HG03432 (cell line): ENCODE measurements at regions not wholly inside any gene's neighbourhood (a gene's known extent, or its start where the extent isn't known, plus 50 kb on each side); places are given as distances from the start of the nearest gene placed in this dataset.

Experiments
- ATAC-seq: cut with Tn5 transposase; IDR thresholded peaks from one replicate; pipeline ENCODE4 v1.9.1; 2021; ENCODE audit warnings: mild to moderate bottlenecking, moderate library complexity; ENCODE audit not compliant: unreplicated experiment

GRCh38 chr2:45337481-45337880, 273.6 kb downstream of the SRBD1 start:
- no peak for ATAC-seq

DNA sequence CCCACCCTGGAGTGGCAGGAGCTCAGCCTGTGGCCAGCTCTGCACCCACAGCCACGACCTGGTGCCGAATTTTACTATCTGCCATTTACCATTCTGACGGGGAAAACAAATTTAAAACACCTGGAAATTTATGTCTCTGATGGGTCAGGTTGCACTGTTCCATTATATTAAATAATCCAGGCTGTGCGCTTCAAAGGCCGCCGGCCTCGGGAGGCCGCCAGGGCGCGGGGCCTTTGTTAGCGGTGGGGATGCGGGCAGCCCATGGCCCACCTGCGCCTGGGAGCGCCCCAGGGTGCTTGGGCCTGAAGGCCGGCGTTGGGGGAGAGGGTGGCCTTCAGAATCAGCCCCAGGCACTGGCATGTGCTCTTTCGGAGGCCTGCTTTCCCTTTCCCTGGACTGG, 276.9 kb downstream of the SRBD1 start:
- ATAC-seq: no peak

- ATAC-seq: no peak
Observed at GRCh38 chr2:45332567-45332966, 278.5 kb downstream of the SRBD1 start.

GRCh38 chr2:45332094-45332493, 279.0 kb downstream of the SRBD1 start:
- no peak for ATAC-seq

GRCh38 chr2:45331410-45331786, 279.7 kb downstream of the SRBD1 start:
- no peak for ATAC-seq

DNA sequence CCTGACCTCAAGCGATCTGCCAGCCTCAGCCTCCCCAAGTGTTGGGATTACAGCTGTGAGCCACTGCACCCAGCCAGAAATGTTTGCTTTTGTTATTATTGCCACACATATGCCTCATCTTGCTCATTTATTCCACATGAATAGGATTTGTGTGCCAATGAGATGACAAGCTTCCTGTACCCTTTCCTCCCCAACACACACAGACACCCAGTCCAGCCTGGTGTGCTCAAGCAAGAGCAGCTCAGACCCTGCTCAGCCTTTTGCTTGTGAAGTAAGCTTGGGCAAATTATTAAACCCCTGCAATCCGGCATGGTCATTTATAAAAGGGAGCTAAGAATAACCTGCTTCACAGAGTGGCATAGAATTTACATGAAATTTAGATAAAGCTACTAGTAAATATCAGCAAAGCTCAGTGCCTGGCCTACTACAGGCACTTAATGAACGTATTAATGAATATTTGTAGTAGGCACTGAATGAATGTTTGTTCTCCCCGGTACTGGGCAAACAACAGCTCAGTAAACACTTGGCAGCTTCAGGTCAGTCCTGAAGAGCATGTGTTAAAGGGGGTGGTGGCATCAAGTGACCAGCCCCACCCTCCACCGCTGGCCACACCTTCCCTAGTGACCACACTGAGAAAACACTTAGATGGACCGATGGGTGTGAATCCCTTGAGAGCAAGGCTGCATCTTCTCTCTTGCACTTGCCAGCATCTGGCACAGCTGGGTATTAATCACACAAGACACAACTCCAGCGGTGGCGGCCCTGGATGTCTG, 280.2 kb downstream of the SRBD1 start:
- no peak for ATAC-seq

- ATAC-seq: no peak
Observed at GRCh38 chr2:45330108-45330507, 281.0 kb downstream of the SRBD1 start.

DNA sequence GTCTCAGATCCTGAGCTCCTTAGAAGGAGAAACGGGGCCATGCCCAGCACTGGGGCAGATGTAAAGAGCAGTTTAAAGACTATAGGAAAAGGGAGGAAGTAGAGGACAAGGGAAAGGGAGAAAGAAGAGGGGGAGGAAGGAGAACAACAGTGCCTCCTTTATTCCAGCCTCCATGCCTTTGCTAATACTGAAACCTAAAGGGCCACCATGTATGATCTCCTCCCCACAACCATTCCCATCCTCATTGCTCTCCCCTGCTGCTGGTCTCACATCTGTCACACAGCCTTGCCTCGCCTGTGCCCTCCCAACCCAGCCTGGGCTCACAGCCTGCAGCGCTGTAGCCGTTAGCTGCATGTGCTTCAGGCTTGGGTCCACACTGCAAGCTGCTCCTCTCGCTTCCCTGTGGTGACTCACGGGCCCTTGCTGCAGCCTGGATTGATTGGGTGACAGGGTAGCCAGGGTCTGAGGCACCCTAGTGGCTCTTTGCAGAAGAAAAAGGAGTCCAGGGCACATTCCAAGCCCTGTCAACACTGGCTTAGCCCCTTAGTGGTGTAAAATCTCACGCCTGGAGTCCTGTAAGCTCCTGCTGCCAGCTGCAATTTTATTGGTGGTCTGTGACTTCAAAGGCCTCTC, 281.9 kb downstream of the SRBD1 start:
- no peak for ATAC-seq

DNA sequence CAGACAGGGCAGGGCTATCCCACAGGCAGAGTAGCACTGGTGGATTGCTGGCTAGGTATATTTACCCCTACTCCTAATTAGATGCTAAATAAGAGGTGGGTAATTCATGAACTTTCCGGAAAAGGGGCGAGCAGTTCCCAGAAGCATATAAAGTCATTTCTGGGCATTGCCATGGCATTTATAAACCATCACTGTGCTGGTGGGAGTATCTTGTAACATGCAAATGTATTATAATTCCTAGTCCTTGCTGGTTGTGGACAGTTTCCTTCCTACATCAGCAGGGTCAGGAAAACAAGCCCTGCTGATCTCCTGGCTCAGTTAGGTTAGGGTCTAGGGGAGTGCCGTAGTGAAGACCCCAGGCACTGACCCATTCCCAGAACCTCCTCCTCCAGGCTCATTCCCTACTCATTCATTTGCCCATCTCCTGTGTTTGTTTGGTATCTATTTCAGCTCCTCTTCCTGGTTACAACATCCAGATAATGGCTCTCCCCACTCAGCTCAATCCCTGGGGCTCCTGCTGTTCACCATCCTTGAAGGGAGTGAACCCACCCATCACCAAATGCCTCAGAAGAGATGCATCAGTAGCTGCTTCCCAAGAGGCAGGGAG, 282.7 kb downstream of the SRBD1 start:
- no peak for ATAC-seq

- no peak for ATAC-seq
Observed at GRCh38 chr2:45323344-45323743, 287.7 kb downstream of the SRBD1 start.

GRCh38 chr2:45320956-45321355, 290.1 kb downstream of the SRBD1 start:
- no peak for ATAC-seq

DNA sequence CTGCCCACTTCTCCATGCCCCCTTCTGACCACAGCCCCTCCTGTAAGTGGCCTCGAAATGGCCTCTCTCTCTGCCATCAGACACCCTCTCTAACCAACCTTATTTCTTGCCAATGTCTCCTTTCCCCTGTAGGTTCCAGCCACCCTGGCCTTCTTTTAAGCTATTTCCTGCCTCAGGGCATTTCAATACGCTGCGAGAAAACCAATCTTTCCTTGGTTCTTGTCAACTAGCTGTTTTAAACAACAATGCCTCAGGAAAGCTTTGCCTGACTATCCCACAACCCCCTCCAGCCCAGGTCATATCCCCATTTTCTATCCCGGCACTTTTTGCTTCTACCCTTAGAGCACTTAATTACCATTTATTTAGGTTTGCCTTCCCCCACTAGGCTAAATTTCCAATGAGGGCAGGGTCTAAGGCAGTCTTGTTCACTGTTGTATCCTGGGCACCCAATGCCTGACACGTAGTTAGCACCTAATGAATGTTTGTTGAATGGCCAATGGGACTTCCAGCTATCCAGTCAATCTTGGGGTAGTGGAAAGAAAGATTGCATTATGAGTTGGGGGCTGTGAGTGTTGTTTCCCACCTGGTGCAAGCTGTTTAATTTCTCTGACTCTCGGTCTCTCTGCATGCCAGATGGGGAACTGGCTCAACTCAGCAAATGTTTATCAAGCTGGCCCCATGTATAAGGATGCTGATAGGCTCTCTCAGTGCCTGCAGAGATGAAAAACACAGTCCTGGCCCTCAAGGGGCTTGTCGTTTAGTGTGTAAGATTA, 291.2 kb downstream of the SRBD1 start:
- no peak for ATAC-seq

DNA sequence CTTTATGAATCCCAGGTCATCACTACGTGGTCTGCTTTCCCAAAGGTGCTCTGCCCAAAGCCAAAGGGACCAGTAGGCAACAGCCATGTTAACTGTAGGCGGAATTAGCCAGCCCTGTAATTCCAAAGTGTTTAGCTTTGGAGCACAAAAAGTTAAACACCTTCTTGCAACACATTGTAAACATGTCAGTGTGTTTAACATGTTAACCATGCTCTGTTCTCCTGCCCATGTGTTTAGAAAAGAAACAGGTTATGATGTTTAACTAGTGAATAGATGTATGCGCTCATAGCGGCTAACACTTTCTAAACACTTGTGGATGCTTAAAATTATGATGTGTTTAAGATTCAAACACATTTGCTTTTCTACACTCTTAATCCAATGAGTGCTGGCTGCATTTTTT, 292.4 kb downstream of the SRBD1 start:
- no peak for ATAC-seq

- ATAC-seq: no peak
Observed at GRCh38 chr2:45316576-45317338, 294.3 kb downstream of the SRBD1 start.

GRCh38 chr2:45315861-45316260, 295.2 kb downstream of the SRBD1 start:
- ATAC-seq: no peak

DNA sequence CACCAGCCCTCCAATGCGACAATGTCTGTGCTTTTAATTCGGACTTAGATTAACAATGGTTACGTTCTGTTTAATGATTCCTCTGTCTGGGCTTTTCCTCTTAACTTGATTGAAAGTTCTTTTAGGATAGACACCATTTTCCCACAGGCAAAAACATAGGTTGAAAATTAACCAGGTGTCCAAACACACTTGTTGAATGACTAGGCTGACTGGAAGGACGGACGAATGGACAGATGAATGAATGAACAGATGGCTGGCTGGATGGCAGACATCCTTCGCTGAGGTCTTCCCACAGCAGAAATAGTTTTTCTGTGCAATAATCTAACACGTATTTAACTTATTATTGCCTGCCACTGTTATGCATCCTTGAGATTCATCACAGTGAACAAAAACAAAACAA, 298.8 kb downstream of the SRBD1 start:
- ATAC-seq: no peak

GRCh38 chr2:45311559-45311958, 299.5 kb downstream of the SRBD1 start:
- no peak for ATAC-seq

- no peak for ATAC-seq
Observed at GRCh38 chr2:45307147-45307546, 297.9 kb upstream of the SIX2 start.

DNA sequence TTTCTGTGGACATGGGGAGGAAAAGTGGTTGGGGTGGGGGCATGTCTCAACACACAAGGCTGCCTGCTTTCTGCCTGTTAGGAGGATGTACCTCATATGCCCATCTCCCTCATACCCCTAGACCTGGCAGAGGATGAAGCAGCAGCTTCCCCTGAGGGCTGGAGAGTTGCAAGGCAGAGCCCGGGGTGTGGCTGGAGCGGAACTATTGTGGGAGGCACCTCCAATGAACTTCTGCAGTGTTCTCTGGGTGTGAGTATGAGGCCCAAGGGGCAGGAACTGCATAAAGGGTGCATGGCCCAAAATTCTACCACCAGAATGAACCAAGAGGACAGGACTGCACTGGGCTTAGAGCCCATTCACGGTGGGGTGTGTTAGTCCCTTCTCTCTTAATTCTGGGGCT, 296.3 kb upstream of the SIX2 start:
- no peak for ATAC-seq

DNA sequence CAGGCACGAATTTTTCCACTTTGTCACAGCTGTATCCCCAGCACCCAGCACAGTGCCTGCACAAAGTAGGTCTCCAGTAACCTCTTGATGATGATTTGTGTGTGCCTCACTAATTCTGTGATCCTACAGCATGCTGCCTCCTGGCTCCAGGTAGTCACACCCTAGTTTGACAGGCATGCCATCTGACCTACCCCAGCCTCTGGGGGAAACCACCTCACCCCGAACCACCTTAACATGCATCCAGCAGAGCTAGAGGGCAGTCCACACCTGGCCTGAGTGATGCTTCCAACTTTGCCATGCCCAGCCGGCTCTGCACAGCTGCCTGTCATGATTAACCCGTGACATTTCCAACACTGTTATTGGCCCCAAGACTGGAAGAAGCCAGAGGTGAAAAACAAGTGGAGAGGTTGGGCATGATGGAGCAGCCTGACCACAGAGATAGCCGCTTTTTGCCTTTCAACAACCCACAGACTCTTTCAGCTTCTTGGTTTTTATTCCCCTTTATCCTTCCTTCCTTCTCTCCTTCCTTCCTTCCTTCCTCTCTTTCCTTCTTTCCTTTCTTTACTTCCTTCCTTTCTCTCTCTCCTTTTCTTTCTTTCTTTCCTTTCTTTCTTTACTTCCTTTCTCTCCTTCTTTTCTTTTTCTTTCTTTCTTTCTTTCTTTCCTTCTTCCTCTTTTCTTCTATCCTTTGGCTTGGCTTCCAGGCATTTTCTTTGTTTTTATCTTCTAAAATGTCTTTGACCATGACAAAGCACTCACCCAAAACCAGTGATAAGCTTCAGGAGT, 294.4 kb upstream of the SIX2 start:
- no peak for ATAC-seq
